ENCODE measurements at regions not wholly inside any gene's neighbourhood (a gene's known extent, or its start where the extent isn't known, plus 50 kb on each side); places are given as distances from the start of the nearest gene placed in this dataset.

DNA sequence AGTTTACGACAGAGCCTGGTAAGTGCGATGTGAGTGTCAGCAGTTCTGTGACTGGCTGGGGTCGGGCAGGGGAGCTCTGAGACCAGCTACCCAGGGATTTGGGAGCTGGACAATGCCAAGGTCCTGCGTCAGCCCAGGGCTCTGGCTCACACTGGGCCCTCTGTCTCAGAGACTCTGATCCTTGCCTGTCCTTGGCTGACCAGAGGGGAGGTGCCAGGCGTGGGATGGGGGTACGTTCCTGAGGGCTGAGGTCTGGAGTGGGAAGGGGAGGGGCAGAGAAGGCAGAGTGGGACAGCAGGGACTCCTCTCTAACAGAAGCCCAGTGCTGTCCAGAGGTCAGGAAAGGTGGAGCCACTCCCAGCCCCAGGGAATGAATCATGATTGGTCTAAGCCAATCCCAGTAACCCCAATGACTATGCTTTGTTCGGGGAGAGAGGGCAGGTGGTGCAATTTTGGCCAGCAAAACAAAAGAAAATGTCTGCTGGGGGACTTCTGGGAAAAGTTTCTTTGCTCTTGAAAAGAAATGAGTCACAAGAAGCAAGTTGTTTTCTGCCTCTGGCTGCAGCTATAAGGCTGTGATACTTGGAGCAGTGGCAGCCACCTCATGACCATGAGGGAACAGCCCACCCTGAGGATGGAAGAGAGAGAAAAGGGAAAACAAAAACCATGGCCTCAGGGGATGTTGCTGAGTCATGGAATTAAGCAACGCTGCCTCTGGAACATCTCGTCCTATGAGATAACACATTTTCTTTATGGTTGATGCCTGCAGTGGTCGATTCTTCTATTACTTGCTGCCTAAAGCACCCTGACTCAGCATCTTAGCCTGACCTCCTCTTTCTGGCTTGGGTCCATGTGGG, 108.3 kb downstream of the CHST1 start:
- Histone ChIP-seq H3K27me3 (ENCODE audit: control insufficient read depth in 2 of 2, insufficient read depth in 2 of 2, low read length in 2 of 2) (no peaks in the 10 kb centered on the region), H2AFZ (ENCODE audit: low read depth, low read length) (no peak overlapping the region), H3K4me2 (ENCODE audit: insufficient read depth, low read length) (no peak overlapping the region), H3K79me2 (ENCODE audit: control insufficient read depth, insufficient read depth, low read length) (no peaks in the 10 kb centered on the region), H3K27ac (ENCODE audit: insufficient read depth, low read depth, low read length) (no peak overlapping the region), H3K4me1 (ENCODE audit: control insufficient read depth, extremely low read depth, insufficient read depth, low read length) (no peaks in the 10 kb centered on the region), H4K20me1 (replicated peaks; ENCODE audit: control insufficient read depth, extremely low read depth, insufficient read depth, low read length) (no peaks in the 10 kb centered on the region), H3K9ac (replicated peaks; ENCODE audit: extremely low read depth, insufficient read depth, low read length) (no peak overlapping the region), H3K9me3 (replicated peaks; ENCODE audit: control insufficient read depth, insufficient read depth, low read length) (no peaks in the 10 kb centered on the region), H3K4me3 (replicated peaks in 1 of 3; ENCODE audit: insufficient read depth in 1 of 3, low read depth in 1 of 3, low read length in 3 of 3) (no peak overlapping the region), H3K36me3 (ENCODE audit: control insufficient read depth in 2 of 2, extremely low read depth in 1 of 2, insufficient read depth in 2 of 2, low read length in 2 of 2) (no peaks in the 10 kb centered on the region), H3K9me1 (replicated peaks; ENCODE audit: control insufficient read depth, extremely low read depth, insufficient read depth, low read length) (no peaks in the 10 kb centered on the region)
- intact Hi-C loops (cut with micrococcal nuclease) (no loop called here), dilution Hi-C loops (cut with MboI; ENCODE audit: extremely low pct_ligation_motif_present, low sequenced_read_pairs) (no loop called here)
- no TSS peak for BruUV-seq (replicated peaks)
- DNase-seq (ENCODE audit: low read depth, low spot score) = no peak
- FAIRE-seq = no peak
- ChIA-PET POLR2A (no interaction called here), CTCF (no interaction called here)
- TF ChIP-seq GATA2 (IDR thresholded peaks at IDR 0.05; ENCODE audit: insufficient read depth, insufficient read length, low read depth, low read length) = no peak
- no peak for TF ChIP-seq MYC (IDR thresholded peaks at IDR 0.05; ENCODE audit: low read depth, low read length)
- TF ChIP-seq POLR2A (IDR thresholded peaks at IDR 0.05; ENCODE audit: low read depth, low read length) = no peak
- no peak for TF ChIP-seq POLR2AphosphoS5 (IDR thresholded peaks at IDR 0.05; ENCODE audit: insufficient read depth, low read depth, low read length)
- TF ChIP-seq, protein P1, sequence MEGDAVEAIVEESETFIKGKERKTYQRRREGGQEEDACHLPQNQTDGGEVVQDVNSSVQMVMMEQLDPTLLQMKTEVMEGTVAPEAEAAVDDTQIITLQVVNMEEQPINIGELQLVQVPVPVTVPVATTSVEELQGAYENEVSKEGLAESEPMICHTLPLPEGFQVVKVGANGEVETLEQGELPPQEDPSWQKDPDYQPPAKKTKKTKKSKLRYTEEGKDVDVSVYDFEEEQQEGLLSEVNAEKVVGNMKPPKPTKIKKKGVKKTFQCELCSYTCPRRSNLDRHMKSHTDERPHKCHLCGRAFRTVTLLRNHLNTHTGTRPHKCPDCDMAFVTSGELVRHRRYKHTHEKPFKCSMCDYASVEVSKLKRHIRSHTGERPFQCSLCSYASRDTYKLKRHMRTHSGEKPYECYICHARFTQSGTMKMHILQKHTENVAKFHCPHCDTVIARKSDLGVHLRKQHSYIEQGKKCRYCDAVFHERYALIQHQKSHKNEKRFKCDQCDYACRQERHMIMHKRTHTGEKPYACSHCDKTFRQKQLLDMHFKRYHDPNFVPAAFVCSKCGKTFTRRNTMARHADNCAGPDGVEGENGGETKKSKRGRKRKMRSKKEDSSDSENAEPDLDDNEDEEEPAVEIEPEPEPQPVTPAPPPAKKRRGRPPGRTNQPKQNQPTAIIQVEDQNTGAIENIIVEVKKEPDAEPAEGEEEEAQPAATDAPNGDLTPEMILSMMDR (IDR thresholded peaks at IDR 0.05; ENCODE audit: extremely low read depth in 1 of 2, insufficient read depth in 1 of 2, low read depth in 1 of 2, low read length in 2 of 2) = no peak
- TF ChIP-seq, protein P2, sequence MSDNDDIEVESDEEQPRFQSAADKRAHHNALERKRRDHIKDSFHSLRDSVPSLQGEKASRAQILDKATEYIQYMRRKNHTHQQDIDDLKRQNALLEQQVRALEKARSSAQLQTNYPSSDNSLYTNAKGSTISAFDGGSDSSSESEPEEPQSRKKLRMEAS (IDR thresholded peaks at IDR 0.05; ENCODE audit: insufficient read depth, insufficient read length) = no peak
- TF ChIP-seq JUN (IDR thresholded peaks at IDR 0.05; ENCODE audit: borderline replicate concordance, insufficient read depth, insufficient read length, low read depth) = no peak
- TF ChIP-seq FOS (IDR thresholded peaks at IDR 0.05; ENCODE audit: borderline replicate concordance, insufficient read depth, low read length) = no peak
- TF ChIP-seq EZH2 (IDR thresholded peaks at IDR 0.05; ENCODE audit: borderline replicate concordance, low read depth, low read length, severe bottlenecking) = no peak

Data from endothelial cell of umbilical vein (primary cell).